Mammary epithelial cell (primary cell): ENCODE measurements at regions not wholly inside any gene's neighbourhood (a gene's known extent, or its start where the extent isn't known, plus 50 kb on each side); places are given as distances from the start of the nearest gene placed in this dataset.

ENCODE experiments used
- EZH2 ChIP-seq: IDR thresholded peaks from 2 replicates; pipeline ENCODE4 v1.6.1; 2012; ENCODE audit warnings: low read length, inconsistent platforms, borderline replicate concordance
- TF ChIP-seq, protein P1 (sequence below), 2 donors: IDR thresholded peaks in 1 of 2; conservative IDR thresholded peaks in 1 of 2; 2 replicates each; pipeline ENCODE4 v1.5.1; 2011 to 2012; ENCODE audit warnings: inconsistent platforms in 2 of 2, low read length in 2 of 2, mild to moderate bottlenecking in 2 of 2, control low read depth in 1 of 2, low read depth in 1 of 2; ENCODE audit not compliant: insufficient read depth in 1 of 2; ENCODE audit errors: extremely low read depth in 1 of 2

GRCh38 chr12:115312901-115313300 is 628.9 kb upstream of the TBX3 start:
- TF ChIP-seq, protein P1, sequence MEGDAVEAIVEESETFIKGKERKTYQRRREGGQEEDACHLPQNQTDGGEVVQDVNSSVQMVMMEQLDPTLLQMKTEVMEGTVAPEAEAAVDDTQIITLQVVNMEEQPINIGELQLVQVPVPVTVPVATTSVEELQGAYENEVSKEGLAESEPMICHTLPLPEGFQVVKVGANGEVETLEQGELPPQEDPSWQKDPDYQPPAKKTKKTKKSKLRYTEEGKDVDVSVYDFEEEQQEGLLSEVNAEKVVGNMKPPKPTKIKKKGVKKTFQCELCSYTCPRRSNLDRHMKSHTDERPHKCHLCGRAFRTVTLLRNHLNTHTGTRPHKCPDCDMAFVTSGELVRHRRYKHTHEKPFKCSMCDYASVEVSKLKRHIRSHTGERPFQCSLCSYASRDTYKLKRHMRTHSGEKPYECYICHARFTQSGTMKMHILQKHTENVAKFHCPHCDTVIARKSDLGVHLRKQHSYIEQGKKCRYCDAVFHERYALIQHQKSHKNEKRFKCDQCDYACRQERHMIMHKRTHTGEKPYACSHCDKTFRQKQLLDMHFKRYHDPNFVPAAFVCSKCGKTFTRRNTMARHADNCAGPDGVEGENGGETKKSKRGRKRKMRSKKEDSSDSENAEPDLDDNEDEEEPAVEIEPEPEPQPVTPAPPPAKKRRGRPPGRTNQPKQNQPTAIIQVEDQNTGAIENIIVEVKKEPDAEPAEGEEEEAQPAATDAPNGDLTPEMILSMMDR (conservative IDR thresholded peaks at IDR 0.05 in 1 of 2, IDR thresholded peaks at IDR 0.05 in 1 of 2; ENCODE audit: extremely low read depth in 1 of 2, insufficient read depth in 1 of 2, low read depth in 1 of 2, low read length in 2 of 2), result no peak
- no peak for TF ChIP-seq EZH2
